SU-DHL-6 (cell line): ENCODE measurements at regions not wholly inside any gene's neighbourhood (a gene's known extent, or its start where the extent isn't known, plus 50 kb on each side); places are given as distances from the start of the nearest gene placed in this dataset.

ENCODE experiments used
- EZH2phosphoT487 ChIP-seq: fragments of 200-600 bp; sonication (generic), shearing (Covaris generic); conservative IDR thresholded peaks from 2 replicates; pipeline ENCODE4 v1.6.1; 2018; ENCODE audit warnings: mild to moderate bottlenecking, antibody characterized with exemption, low read length, moderate library complexity, mixed read lengths
- TF ChIP-seq, protein P1 (sequence below): fragments of 200-600 bp; sonication (generic); IDR thresholded peaks from one replicate; pipeline ENCODE4 v1.5.1; 2017; ENCODE audit warnings: antibody characterized with exemption, mild to moderate bottlenecking, low read length, moderate library complexity; ENCODE audit not compliant: insufficient read depth, poor library complexity, severe bottlenecking

DNA sequence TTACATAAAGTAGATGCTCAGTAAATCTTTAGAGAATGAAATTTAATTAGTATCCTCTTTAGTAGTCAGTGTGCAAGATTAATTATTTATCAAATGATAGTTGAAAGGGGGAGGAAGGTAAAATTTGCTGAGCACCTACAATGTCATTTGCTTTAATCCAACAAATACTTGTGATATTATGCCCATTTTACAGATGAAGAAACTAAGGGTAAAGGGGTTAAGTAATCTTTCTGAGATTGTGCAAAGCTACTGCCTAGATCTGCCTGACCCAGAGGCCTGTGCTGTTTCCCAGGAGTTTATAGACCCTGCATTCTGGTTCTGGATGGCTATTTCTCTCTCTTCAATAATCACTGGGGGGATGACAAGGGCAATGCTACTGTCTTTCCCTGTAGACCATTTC, 58.3 kb upstream of the BACH2 start:
- TF ChIP-seq, protein P1, sequence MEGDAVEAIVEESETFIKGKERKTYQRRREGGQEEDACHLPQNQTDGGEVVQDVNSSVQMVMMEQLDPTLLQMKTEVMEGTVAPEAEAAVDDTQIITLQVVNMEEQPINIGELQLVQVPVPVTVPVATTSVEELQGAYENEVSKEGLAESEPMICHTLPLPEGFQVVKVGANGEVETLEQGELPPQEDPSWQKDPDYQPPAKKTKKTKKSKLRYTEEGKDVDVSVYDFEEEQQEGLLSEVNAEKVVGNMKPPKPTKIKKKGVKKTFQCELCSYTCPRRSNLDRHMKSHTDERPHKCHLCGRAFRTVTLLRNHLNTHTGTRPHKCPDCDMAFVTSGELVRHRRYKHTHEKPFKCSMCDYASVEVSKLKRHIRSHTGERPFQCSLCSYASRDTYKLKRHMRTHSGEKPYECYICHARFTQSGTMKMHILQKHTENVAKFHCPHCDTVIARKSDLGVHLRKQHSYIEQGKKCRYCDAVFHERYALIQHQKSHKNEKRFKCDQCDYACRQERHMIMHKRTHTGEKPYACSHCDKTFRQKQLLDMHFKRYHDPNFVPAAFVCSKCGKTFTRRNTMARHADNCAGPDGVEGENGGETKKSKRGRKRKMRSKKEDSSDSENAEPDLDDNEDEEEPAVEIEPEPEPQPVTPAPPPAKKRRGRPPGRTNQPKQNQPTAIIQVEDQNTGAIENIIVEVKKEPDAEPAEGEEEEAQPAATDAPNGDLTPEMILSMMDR: no peak
- TF ChIP-seq EZH2phosphoT487: no peak
